Panc1 (cell line): ENCODE measurements at regions not wholly inside any gene's neighbourhood (a gene's known extent, or its start where the extent isn't known, plus 50 kb on each side); places are given as distances from the start of the nearest gene placed in this dataset.

Experiments used
- POLR2AphosphoS5 ChIP-seq: IDR thresholded peaks from 2 replicates; pipeline ENCODE4 v1.6.1; 2012; ENCODE audit warnings: mild to moderate bottlenecking, low read depth, low read length, moderate library complexity
- REST ChIP-seq, 2 experiments: IDR thresholded peaks; 2 replicates each; pipeline ENCODE4 v1.6.1; 2011 to 2012; ENCODE audit warnings: low read depth in 2 of 2, control low read depth in 1 of 2, low read length in 1 of 2, mild to moderate bottlenecking in 1 of 2, moderate library complexity in 1 of 2; ENCODE audit not compliant: insufficient read depth in 1 of 2

GRCh38 chr2:36146765-36147164, 208.8 kb upstream of the CRIM1 start:
- no peak for TF ChIP-seq POLR2AphosphoS5
- no peak for TF ChIP-seq REST (IDR thresholded peaks at IDR 0.05; ENCODE audit: insufficient read depth in 1 of 2, low read depth in 2 of 2, low read length in 1 of 2)
